Activated B cell treated with CpG ODN at 0.5 μM for 24 hours (primary cell): ENCODE measurements at regions not wholly inside any gene's neighbourhood (a gene's known extent, or its start where the extent isn't known, plus 50 kb on each side); places are given as distances from the start of the nearest gene placed in this dataset.
A peak's percentile ranks its signal among the peaks of the same experiment; 100 is the strongest.

ENCODE experiments used
- ATAC-seq: fragments of 200-7000 bp; cut with Tn5 transposase; one replicate; pipeline ENCODE4 v1.10.0; 2021; ENCODE audit warnings: low read depth, mild to moderate bottlenecking, moderate library complexity
- CTCF ChIA-PET: fragments of 350-600 bp; sonication (Branson Sonifier 250); formaldehyde crosslinking; loops from one replicate; lab custom pipeline; 2021; ENCODE audit warnings: antibody characterized with exemption; lab: Charles Lee
- POLR2A ChIA-PET: fragments of 350-600 bp; sonication (Branson Sonifier 250); formaldehyde crosslinking; loops from one replicate; lab custom pipeline; 2021; ENCODE audit warnings: antibody characterized with exemption; lab: Charles Lee
- DNase-seq: peaks from one replicate; pipeline ENCODE4 v3.0.0; 2022
- H3K27ac Mint-ChIP-seq: one replicate; pipeline ENCODE4 v1.8.0; 2020; ENCODE audit warnings: mixed read lengths
- H3K27me3 Mint-ChIP-seq: one replicate; pipeline ENCODE4 v1.8.0; 2021; ENCODE audit warnings: mixed read lengths
- H3K36me3 Mint-ChIP-seq: one replicate; pipeline ENCODE4 v1.8.0; 2021; ENCODE audit warnings: low read depth, mixed read lengths
- H3K4me1 Mint-ChIP-seq: one replicate; pipeline ENCODE4 v1.8.0; 2021; ENCODE audit warnings: mixed read lengths
- H3K4me3 Mint-ChIP-seq: one replicate; pipeline ENCODE4 v1.8.0; 2020; ENCODE audit warnings: mild to moderate bottlenecking, mixed read lengths
- H3K9me3 Mint-ChIP-seq: one replicate; pipeline ENCODE4 v1.8.0; 2020; ENCODE audit warnings: mixed read lengths
- CTCF ChIP-seq: fragments of 200-600 bp; IDR thresholded peaks from one replicate; pipeline ENCODE4 v1.8.0; 2022; ENCODE audit warnings: antibody characterized with exemption, mild to moderate bottlenecking
- intact Hi-C: fragments of 100-400 bp; cut with micrococcal nuclease; formaldehyde crosslinking; loops from one replicate; pipeline ENCODE4 v1.15.1; 2024

- H3K36me3 Mint-ChIP-seq: no peaks in the 10 kb centered on the region
- H3K9me3 Mint-ChIP-seq: no peaks in the 10 kb centered on the region
- H3K4me1 Mint-ChIP-seq: no peaks in the 10 kb centered on the region
- H3K27ac Mint-ChIP-seq: no peak overlapping the region
- intact Hi-C loops: no loop called here
- DNase-seq: no peak
- ATAC-seq: no peak
- ChIA-PET CTCF (interaction anchor here (1.4 to 1.9 kb wide), 2 partner anchors 802 to 933 kb away, joined by 4 to 5 read pairs; no protein-coding TSS in a partner anchor), POLR2A (no interaction called here)
- H3K4me3 Mint-ChIP-seq: no peak overlapping the region
- H3K27me3 Mint-ChIP-seq: no peaks in the 10 kb centered on the region
- no peak for TF ChIP-seq CTCF
Observed at GRCh38 chr5:164497311-164498064, 992.1 kb downstream of the MAT2B start.

GRCh38 chr5:164498438-164498837 lies 993.0 kb downstream of the MAT2B start:
- TF ChIP-seq CTCF: no peak
- no peak overlapping the region for H3K4me3 Mint-ChIP-seq
- no peaks in the 10 kb centered on the region for H3K27me3 Mint-ChIP-seq
- POLR2A ChIA-PET: no interaction called here
- no peaks in the 10 kb centered on the region for H3K4me1 Mint-ChIP-seq
- ATAC-seq (no peak), DNase-seq (no peak)
- CTCF ChIA-PET: interaction anchor here (0.7 to 1.9 kb wide), 3 partner anchors 75 to 934 kb away, joined by 3 to 5 read pairs (median 4); no protein-coding TSS in a partner anchor
- no peak overlapping the region for H3K27ac Mint-ChIP-seq
- H3K9me3 Mint-ChIP-seq: no peaks in the 10 kb centered on the region
- H3K36me3 Mint-ChIP-seq: no peaks in the 10 kb centered on the region
- intact Hi-C loops: no loop called here

- ATAC-seq (no peak), DNase-seq (no peak)
- no peaks in the 10 kb centered on the region for H3K36me3 Mint-ChIP-seq
- H3K4me3 Mint-ChIP-seq: no peak overlapping the region
- H3K4me1 Mint-ChIP-seq: peaks cover 6% of the 10 kb centered on the region
- ChIA-PET POLR2A (no interaction called here), CTCF (no interaction called here)
- H3K27me3 Mint-ChIP-seq: no peaks in the 10 kb centered on the region
- TF ChIP-seq CTCF: no peak
- H3K9me3 Mint-ChIP-seq: no peaks in the 10 kb centered on the region
- intact Hi-C loops: no loop called here
- H3K27ac Mint-ChIP-seq: no peak overlapping the region
Observed at GRCh38 chr5:164500856-164501255, 995.4 kb downstream of the MAT2B start.

GRCh38 chr5:164501344-164501743 lies 995.9 kb downstream of the MAT2B start:
- TF ChIP-seq CTCF: no peak
- ChIA-PET POLR2A (no interaction called here), CTCF (no interaction called here)
- H3K4me3 Mint-ChIP-seq: no peak overlapping the region
- H3K27me3 Mint-ChIP-seq: no peaks in the 10 kb centered on the region
- H3K27ac Mint-ChIP-seq: no peak overlapping the region
- no peaks in the 10 kb centered on the region for H3K9me3 Mint-ChIP-seq
- intact Hi-C loops: no loop called here
- DNase-seq (no peak), ATAC-seq (no peak)
- H3K36me3 Mint-ChIP-seq: no peaks in the 10 kb centered on the region
- peaks cover 6% of the 10 kb centered on the region for H3K4me1 Mint-ChIP-seq

- H3K9me3 Mint-ChIP-seq: no peaks in the 10 kb centered on the region
Observed at GRCh38 chr5:164504141-164504772, 998.8 kb downstream of the MAT2B start.

More at GRCh38 chr5:164504141-164504772, 998.8 kb downstream of the MAT2B start:
- CTCF ChIA-PET: interaction anchor here (0.6 to 4.6 kb wide), 17 partner anchors 9 to 1031 kb away, joined by 3 to 121 read pairs (median 4); no protein-coding TSS in a partner anchor
- Mint-ChIP-seq H3K27me3 (peaks cover 3% of the 10 kb centered on the region), H3K27ac (no peak overlapping the region), H3K36me3 (no peaks in the 10 kb centered on the region), H3K4me1 (peaks cover 6% of the 10 kb centered on the region), H3K4me3 (no peak overlapping the region)
- DNase-seq (no peak), ATAC-seq (peak; percentile 40)
- peak; percentile 69 for TF ChIP-seq CTCF
- POLR2A ChIA-PET: interaction anchor here (0.7 kb wide), 1 partner anchor 589 kb away, joined by 6 read pairs; no protein-coding TSS in a partner anchor
- intact Hi-C loops: loop anchor here (1.0 to 2.0 kb wide), 7 partner anchors 491 to 1029 kb away; no protein-coding TSS in a partner anchor
